GM10248 (cell line): ENCODE measurements at regions not wholly inside any gene's neighbourhood (a gene's known extent, or its start where the extent isn't known, plus 50 kb on each side); places are given as distances from the start of the nearest gene placed in this dataset.

Experiments
- CTCF ChIA-PET: fragments of 300-600 bp; sonication (Branson Sonifier 250); formaldehyde crosslinking; extraction: SDS; loops from one replicate; lab custom pipeline; 2021; ENCODE audit warnings: antibody characterized with exemption; lab: Yijun Ruan, JAX
- POLR2A ChIA-PET: fragments of 350-650 bp; sonication (Branson Sonifier 250); formaldehyde crosslinking; extraction: SDS; loops from one replicate; lab custom pipeline; 2020; ENCODE audit warnings: antibody characterized with exemption; lab: Yijun Ruan, JAX
- DNase-seq: peaks from one replicate; pipeline ENCODE4 v3.0.0; 2012; ENCODE audit errors: extremely low spot score
- CTCF ChIP-seq: IDR thresholded peaks from 2 replicates; pipeline ENCODE4 v1.5.1; 2012; ENCODE audit warnings: mild to moderate bottlenecking, low read depth; ENCODE audit errors: extremely low read depth, missing control alignments, control extremely low read depth

DNA sequence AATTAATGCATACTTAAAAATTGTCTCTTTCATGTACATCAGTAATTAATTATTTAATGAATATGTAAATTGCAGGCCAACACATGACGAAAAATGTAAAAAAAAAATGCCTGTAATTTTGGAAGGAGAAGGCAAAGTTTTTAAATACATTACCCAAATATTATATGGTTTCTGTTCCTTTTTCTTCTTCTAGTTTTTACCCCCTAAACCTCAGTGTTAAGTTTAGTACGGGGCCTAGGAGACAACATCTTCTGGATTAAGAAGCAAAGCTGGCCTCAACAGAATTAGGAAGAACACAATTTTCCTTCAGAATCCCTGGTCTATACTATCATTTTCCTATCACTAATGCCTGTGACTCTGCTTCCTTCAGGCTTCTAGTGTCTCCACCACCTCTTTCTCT, 459.3 kb upstream of the NRP1 start:
- no peak for TF ChIP-seq CTCF
- DNase-seq: no peak
- ChIA-PET CTCF (no interaction called here), POLR2A (no interaction called here)

DNA sequence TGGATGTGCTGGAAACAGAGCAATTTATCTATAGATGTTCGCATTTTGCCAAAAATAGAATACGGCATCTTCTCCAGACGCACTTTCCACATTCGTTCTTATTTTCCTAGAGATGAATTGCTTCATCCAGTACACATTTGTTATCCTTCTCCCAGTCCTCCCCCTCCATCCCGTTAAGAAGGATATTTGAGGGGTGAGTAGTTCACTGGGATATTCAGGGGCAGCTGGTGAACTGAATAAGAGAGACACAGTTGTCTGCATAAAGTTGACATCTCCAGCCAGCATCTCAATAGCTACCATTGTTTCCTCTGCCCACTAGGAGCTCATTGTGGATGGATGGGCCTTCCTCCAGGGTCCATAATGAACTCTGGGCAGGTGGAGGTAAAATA, 456.8 kb upstream of the NRP1 start:
- no peak for DNase-seq
- CTCF ChIA-PET: interaction anchor here (2.1 kb wide), 1 partner anchor 12 kb away, joined by 6 read pairs; no protein-coding TSS in a partner anchor
- POLR2A ChIA-PET: no interaction called here
- TF ChIP-seq CTCF: no peak

DNA sequence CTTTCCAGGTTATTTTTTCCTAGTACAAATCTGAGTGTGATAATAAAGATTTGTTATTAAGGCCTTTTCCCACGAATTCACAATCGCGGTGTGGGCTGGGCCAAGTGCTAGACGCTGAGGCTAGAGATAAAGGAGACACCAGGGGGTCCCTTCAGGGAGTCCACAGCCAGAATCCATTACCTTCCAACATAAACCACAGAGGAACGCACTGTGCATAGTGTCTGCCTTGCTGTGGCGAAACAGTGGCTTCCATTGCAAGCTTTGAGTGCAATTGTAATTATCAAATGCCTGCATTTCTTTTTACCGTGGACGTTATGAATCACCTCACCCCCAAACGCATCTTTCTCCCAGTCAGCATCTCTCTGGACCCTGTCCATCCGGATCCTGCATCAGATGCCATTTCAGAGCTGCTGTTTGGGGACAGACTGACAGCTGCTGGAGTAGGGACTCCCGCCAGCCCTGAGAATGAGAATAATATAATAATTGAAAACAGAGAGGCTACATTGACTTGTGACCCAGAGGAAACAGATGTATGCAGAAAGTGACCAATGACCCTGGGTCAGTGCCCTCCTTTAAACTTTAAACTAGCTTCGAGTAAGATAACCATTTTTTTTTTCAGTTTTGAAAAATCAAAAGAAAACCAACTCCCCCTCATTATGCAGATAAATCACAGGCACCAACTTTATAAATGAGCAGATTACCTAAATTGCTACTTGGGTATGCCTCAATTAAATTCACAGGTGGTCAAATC, 456.2 kb upstream of the NRP1 start:
- POLR2A ChIA-PET: no interaction called here
- CTCF ChIA-PET: interaction anchor here (2.1 kb wide), 1 partner anchor 12 kb away, joined by 6 read pairs; no protein-coding TSS in a partner anchor
- DNase-seq: no peak
- TF ChIP-seq CTCF: no peak

- POLR2A ChIA-PET: no interaction called here
- CTCF ChIA-PET: interaction anchor here (2.1 kb wide), 1 partner anchor 25 kb away, joined by 6 read pairs; no protein-coding TSS in a partner anchor
- no peak for TF ChIP-seq CTCF
- no peak for DNase-seq
Observed at GRCh38 chr10:33783557-33783956, 449.1 kb upstream of the NRP1 start.

DNA sequence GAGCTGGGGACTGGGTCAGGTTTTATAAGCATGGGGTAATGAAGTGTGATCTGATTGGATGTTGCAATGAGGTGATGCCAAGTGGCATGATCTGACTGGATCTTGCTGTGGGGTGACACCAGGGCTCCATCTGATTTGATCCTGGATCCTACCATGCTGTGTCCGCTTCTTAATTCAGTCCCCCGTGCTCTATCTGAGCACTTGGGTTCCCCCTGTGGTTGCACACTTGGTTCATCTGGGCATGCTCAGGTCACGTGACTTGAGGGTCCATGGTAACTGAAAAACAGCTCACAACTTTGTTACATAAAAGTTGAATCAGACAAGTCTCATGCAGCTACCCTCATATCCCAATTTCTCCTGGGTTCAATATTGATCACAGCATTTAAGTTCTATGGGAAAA, 448.6 kb upstream of the NRP1 start:
- ChIA-PET CTCF (interaction anchor here (1.0 to 2.1 kb wide), 2 partner anchors 17 to 24 kb away, joined by 3 to 6 read pairs; no protein-coding TSS in a partner anchor), POLR2A (no interaction called here)
- DNase-seq: no peak
- TF ChIP-seq CTCF: no peak

GRCh38 chr10:33781606-33782395, 447.3 kb upstream of the NRP1 start:
- POLR2A ChIA-PET: no interaction called here
- CTCF ChIA-PET: interaction anchor here (2.1 kb wide), 1 partner anchor 23 kb away, joined by 6 read pairs; no protein-coding TSS in a partner anchor
- no peak for DNase-seq
- TF ChIP-seq CTCF: no peak
